Activated CD4-positive, alpha-beta memory T cell treated with anti-CD3 and anti-CD28 coated beads for 36 hours (primary cell): ENCODE measurements at regions not wholly inside any gene's neighbourhood (a gene's known extent, or its start where the extent isn't known, plus 50 kb on each side); places are given as distances from the start of the nearest gene placed in this dataset.
"Not testable (repeated sequence)": the region's sequence is repeated elsewhere in the genome, so short reads cannot be mapped to it uniquely, and the experiment has no call there.

Experiments
- CTCF ChIA-PET: fragments of 350-600 bp; sonication (Branson Sonifier 250); formaldehyde crosslinking; loops from one replicate; lab custom pipeline; 2021; ENCODE audit warnings: antibody characterized with exemption, inconsistent platforms; lab: Charles Lee
- POLR2A ChIA-PET: fragments of 350-600 bp; sonication (Branson Sonifier 250); formaldehyde crosslinking; loops from one replicate; lab custom pipeline; 2021; ENCODE audit warnings: antibody characterized with exemption; lab: Charles Lee
- DNase-seq: peaks from one replicate; pipeline ENCODE4 v3.0.0-alpha.2; 2020
- H3K27ac Mint-ChIP-seq: one replicate; pipeline ENCODE4 v1.8.0; 2021; ENCODE audit warnings: mixed read lengths
- H3K27me3 Mint-ChIP-seq: one replicate; pipeline ENCODE4 v1.8.0; 2021; ENCODE audit warnings: mixed read lengths
- H3K36me3 Mint-ChIP-seq: one replicate; pipeline ENCODE4 v1.8.0; 2021; ENCODE audit warnings: mixed read lengths
- H3K4me1 Mint-ChIP-seq: one replicate; pipeline ENCODE4 v1.8.0; 2021; ENCODE audit warnings: low read depth, mixed read lengths
- H3K4me3 Mint-ChIP-seq: one replicate; pipeline ENCODE4 v1.8.0; 2021; ENCODE audit warnings: mild to moderate bottlenecking, mixed read lengths
- H3K9me3 Mint-ChIP-seq: one replicate; pipeline ENCODE4 v1.8.0; 2021; ENCODE audit warnings: mixed read lengths
- intact Hi-C: fragments of 100-400 bp; cut with micrococcal nuclease; formaldehyde crosslinking; loops from one replicate; pipeline ENCODE4 v1.15.1; 2023

GRCh38 chr6:76840041-76840745, 623.1 kb downstream of the HTR1B start:
- Mint-ChIP-seq H3K27me3 (no peaks in the 10 kb centered on the region), H3K36me3 (no peaks in the 10 kb centered on the region), H3K27ac (no peak overlapping the region), H3K4me3 (no peak overlapping the region), H3K9me3 (peaks cover 10% of the 10 kb centered on the region), H3K4me1 (no peaks in the 10 kb centered on the region)
- ChIA-PET POLR2A (no interaction called here), CTCF (no interaction called here)
- intact Hi-C loops, result no loop called here
- no peak for DNase-seq

- no peaks in the 10 kb centered on the region for H3K4me1 Mint-ChIP-seq
- POLR2A ChIA-PET, result no interaction called here
- DNase-seq, result no peak
Observed at GRCh38 chr6:76839505-76839904, 623.8 kb downstream of the HTR1B start.

GRCh38 chr6:76837564-76837963, 625.7 kb downstream of the HTR1B start:
- intact Hi-C loops, result no loop called here
- H3K9me3 Mint-ChIP-seq, result no peaks in the 10 kb centered on the region
- ChIA-PET CTCF (no interaction called here), POLR2A (no interaction called here)
- H3K4me1 Mint-ChIP-seq, result no peaks in the 10 kb centered on the region
- H3K36me3 Mint-ChIP-seq, result no peaks in the 10 kb centered on the region
- no peak for DNase-seq
- no peak overlapping the region for H3K27ac Mint-ChIP-seq
- no peak overlapping the region for H3K4me3 Mint-ChIP-seq
- H3K27me3 Mint-ChIP-seq, result no peaks in the 10 kb centered on the region

More at GRCh38 chr6:76839505-76839904, 623.8 kb downstream of the HTR1B start:
- H3K27me3 Mint-ChIP-seq, result no peaks in the 10 kb centered on the region
- no peaks in the 10 kb centered on the region for H3K36me3 Mint-ChIP-seq
- H3K4me3 Mint-ChIP-seq, result no peak overlapping the region
- CTCF ChIA-PET, result no interaction called here
- peaks cover 7% of the 10 kb centered on the region for H3K9me3 Mint-ChIP-seq
- no peak overlapping the region for H3K27ac Mint-ChIP-seq
- intact Hi-C loops, result no loop called here

GRCh38 chr6:76835695-76836094, 627.6 kb downstream of the HTR1B start:
- Mint-ChIP-seq H3K4me3 (no peak overlapping the region), H3K36me3 (no peaks in the 10 kb centered on the region), H3K9me3 (no peaks in the 10 kb centered on the region), H3K4me1 (no peaks in the 10 kb centered on the region), H3K27ac (no peak overlapping the region), H3K27me3 (no peaks in the 10 kb centered on the region)
- ChIA-PET POLR2A (no interaction called here), CTCF (no interaction called here)
- intact Hi-C loops, result no loop called here
- DNase-seq, result no peak

- Mint-ChIP-seq H3K4me1 (no peaks in the 10 kb centered on the region), H3K9me3 (no peaks in the 10 kb centered on the region), H3K36me3 (no peaks in the 10 kb centered on the region), H3K4me3 (no peak overlapping the region), H3K27me3 (no peaks in the 10 kb centered on the region), H3K27ac (no peak overlapping the region)
- CTCF ChIA-PET, result no interaction called here
- intact Hi-C loops, result no loop called here
- POLR2A ChIA-PET, result no interaction called here
- DNase-seq, result no peak
Observed at GRCh38 chr6:76835293-76835692, 628.0 kb downstream of the HTR1B start.

- ChIA-PET POLR2A (no interaction called here), CTCF (no interaction called here)
- no peak overlapping the region for H3K27ac Mint-ChIP-seq
- H3K4me1 Mint-ChIP-seq, result no peaks in the 10 kb centered on the region
- intact Hi-C loops, result no loop called here
- no peak for DNase-seq
- no peaks in the 10 kb centered on the region for H3K9me3 Mint-ChIP-seq
- no peaks in the 10 kb centered on the region for H3K27me3 Mint-ChIP-seq
- H3K36me3 Mint-ChIP-seq, result no peaks in the 10 kb centered on the region
- H3K4me3 Mint-ChIP-seq, result no peak overlapping the region
Observed at GRCh38 chr6:76834399-76834798, 628.9 kb downstream of the HTR1B start.

- no peak overlapping the region for H3K4me3 Mint-ChIP-seq
- H3K36me3 Mint-ChIP-seq, result no peaks in the 10 kb centered on the region
- ChIA-PET POLR2A (no interaction called here), CTCF (no interaction called here)
- no peak overlapping the region for H3K27ac Mint-ChIP-seq
- no peaks in the 10 kb centered on the region for H3K4me1 Mint-ChIP-seq
- DNase-seq, result no peak
- H3K27me3 Mint-ChIP-seq, result no peaks in the 10 kb centered on the region
- intact Hi-C loops, result no loop called here
- no peaks in the 10 kb centered on the region for H3K9me3 Mint-ChIP-seq
Observed at GRCh38 chr6:76831299-76831698, 632.0 kb downstream of the HTR1B start.

- H3K4me3 Mint-ChIP-seq, result not testable (repeated sequence)
- H3K9me3 Mint-ChIP-seq, result peaks cover 35% of the 10 kb centered on the region
Observed at GRCh38 chr6:76823578-76823977, 639.7 kb downstream of the HTR1B start.

GRCh38 chr6:76818451-76818850, 644.8 kb downstream of the HTR1B start:
- Mint-ChIP-seq H3K27ac (no peak overlapping the region), H3K4me3 (no peak overlapping the region), H3K27me3 (no peaks in the 10 kb centered on the region), H3K36me3 (no peaks in the 10 kb centered on the region), H3K9me3 (peaks cover 14% of the 10 kb centered on the region), H3K4me1 (no peaks in the 10 kb centered on the region)
- intact Hi-C loops, result no loop called here
- ChIA-PET CTCF (no interaction called here), POLR2A (no interaction called here)
- no peak for DNase-seq

More at GRCh38 chr6:76823578-76823977, 639.7 kb downstream of the HTR1B start:
- intact Hi-C loops, H3K4me1 Mint-ChIP-seq, DNase-seq, POLR2A ChIA-PET, CTCF ChIA-PET, H3K27me3 Mint-ChIP-seq, H3K27ac Mint-ChIP-seq, H3K36me3 Mint-ChIP-seq: not testable (repeated sequence)

GRCh38 chr6:76817429-76817828, 645.9 kb downstream of the HTR1B start:
- no peaks in the 10 kb centered on the region for H3K27me3 Mint-ChIP-seq
- no peak overlapping the region for H3K27ac Mint-ChIP-seq
- peaks cover 6% of the 10 kb centered on the region for H3K9me3 Mint-ChIP-seq
- intact Hi-C loops, result no loop called here
- no peaks in the 10 kb centered on the region for H3K36me3 Mint-ChIP-seq
- DNase-seq, result no peak
- CTCF ChIA-PET, result no interaction called here
- no peak overlapping the region for H3K4me3 Mint-ChIP-seq
- POLR2A ChIA-PET, result no interaction called here
- H3K4me1 Mint-ChIP-seq, result no peaks in the 10 kb centered on the region

GRCh38 chr6:76814496-76815458, 648.5 kb downstream of the HTR1B start:
- intact Hi-C loops, result no loop called here
- Mint-ChIP-seq H3K27me3 (no peaks in the 10 kb centered on the region), H3K36me3 (no peaks in the 10 kb centered on the region), H3K27ac (no peak overlapping the region), H3K9me3 (peaks cover 7% of the 10 kb centered on the region), H3K4me3 (no peak overlapping the region), H3K4me1 (no peaks in the 10 kb centered on the region)
- DNase-seq, result no peak
- CTCF ChIA-PET, result no interaction called here
- POLR2A ChIA-PET, result no interaction called here

GRCh38 chr6:76810286-76810685, 653.0 kb downstream of the HTR1B start:
- peaks cover 10% of the 10 kb centered on the region for H3K9me3 Mint-ChIP-seq
- DNase-seq, result no peak
- H3K36me3 Mint-ChIP-seq, result no peaks in the 10 kb centered on the region
- no peaks in the 10 kb centered on the region for H3K4me1 Mint-ChIP-seq
- CTCF ChIA-PET, result no interaction called here
- H3K27me3 Mint-ChIP-seq, result no peaks in the 10 kb centered on the region
- no peak overlapping the region for H3K4me3 Mint-ChIP-seq
- intact Hi-C loops, result no loop called here
- H3K27ac Mint-ChIP-seq, result no peak overlapping the region
- POLR2A ChIA-PET, result no interaction called here
